NCI-H1436 (cell line): ENCODE measurements at regions not wholly inside any gene's neighbourhood (a gene's known extent, or its start where the extent isn't known, plus 50 kb on each side); places are given as distances from the start of the nearest gene placed in this dataset.
"Not testable (repeated sequence)": the region's sequence is repeated elsewhere in the genome, so short reads cannot be mapped to it uniquely, and the experiment has no call there.

Experiments used
- DNase-seq: peaks from one replicate; lab custom pipeline; 2025; lab: John Stamatoyannopoulos, UW

DNA sequence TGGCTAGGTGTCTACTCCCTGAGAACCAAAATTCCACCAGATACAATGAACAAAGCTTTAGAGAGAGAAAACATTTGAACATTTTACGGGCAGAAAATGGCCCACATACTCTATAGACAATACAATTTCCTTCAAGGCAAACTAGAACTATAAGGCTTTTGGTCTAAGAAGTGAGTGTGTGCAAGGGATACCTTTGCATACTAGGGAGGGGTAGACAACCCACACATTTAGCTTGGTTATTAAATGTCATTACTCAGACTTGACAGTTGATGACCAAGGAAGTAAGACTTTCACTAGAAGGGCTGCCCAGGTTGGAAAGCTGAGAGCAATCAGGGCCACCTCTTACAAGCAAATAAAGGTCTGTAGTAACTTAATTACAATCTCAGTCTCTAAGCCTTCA lies 64.0 kb upstream of the PLEKHM1 start:
- not testable (repeated sequence) for DNase-seq

GRCh38 chr17:45558821-45559220 lies 68.3 kb upstream of the PLEKHM1 start:
- DNase-seq: not testable (repeated sequence)

DNA sequence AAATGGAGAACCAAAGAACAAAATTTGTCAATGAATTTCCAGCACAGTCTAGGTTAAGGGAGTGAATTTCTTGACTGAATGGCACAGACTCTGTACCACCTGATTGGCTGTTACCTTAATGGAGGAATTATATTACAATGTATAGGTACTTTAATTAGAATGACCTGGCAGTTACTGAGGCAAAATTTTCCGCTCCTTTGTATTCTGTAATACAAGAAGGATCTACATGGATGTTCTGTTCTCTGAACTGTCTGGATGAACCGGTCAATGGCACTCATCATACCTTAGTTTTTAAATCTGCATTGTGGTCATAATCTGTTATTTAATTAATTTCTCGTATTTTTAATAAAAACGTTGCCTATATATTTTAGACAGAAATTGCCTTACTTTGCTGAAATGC lies 72.3 kb upstream of the PLEKHM1 start:
- not testable (repeated sequence) for DNase-seq

- DNase-seq: not testable (repeated sequence)
Measured at GRCh38 chr17:45563283-45563682, 72.8 kb upstream of the PLEKHM1 start.

- DNase-seq: not testable (repeated sequence)
Measured at GRCh38 chr17:45568275-45568674, 77.8 kb upstream of the PLEKHM1 start.

- not testable (repeated sequence) for DNase-seq
Measured at GRCh38 chr17:45573326-45573725, 82.8 kb upstream of the PLEKHM1 start.

DNA sequence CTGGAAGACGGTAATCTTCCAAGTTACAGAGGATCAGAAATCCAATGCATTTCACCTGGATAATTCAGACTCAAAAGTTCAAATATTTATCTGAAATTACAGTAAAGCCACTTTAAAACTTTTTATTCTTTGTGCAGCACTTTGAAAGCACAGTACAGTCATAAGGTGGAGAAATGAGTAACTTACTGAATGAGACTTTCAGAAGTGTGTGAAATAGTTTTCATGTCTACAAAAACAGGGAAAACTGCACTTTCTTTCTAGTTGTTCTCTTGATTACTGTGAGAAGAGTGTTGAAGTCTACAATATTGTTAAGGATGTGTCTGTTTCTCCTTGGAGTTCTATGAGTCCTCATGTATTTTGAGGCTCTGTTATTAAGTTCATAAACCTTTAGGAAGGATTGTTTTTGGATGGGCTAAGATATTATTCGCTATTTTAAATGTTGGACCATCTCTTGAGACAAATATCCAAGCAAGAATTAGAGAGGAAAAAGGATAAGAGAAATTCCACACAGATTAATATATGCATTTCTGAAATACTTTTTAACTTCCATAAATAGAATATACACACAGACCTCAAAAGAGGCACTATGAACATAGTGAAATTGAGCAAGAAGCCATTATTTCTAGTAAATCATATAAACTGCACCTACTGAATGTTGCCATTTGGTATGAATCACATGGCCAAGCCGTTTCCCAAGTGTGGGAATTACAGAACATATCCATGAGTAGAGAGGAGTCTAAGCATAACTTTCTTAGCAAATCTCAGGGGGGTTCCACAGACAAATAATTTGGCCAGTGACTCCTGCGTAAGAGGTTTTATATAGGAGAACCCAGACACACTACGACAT lies 83.6 kb upstream of the PLEKHM1 start:
- DNase-seq: no peak

DNA sequence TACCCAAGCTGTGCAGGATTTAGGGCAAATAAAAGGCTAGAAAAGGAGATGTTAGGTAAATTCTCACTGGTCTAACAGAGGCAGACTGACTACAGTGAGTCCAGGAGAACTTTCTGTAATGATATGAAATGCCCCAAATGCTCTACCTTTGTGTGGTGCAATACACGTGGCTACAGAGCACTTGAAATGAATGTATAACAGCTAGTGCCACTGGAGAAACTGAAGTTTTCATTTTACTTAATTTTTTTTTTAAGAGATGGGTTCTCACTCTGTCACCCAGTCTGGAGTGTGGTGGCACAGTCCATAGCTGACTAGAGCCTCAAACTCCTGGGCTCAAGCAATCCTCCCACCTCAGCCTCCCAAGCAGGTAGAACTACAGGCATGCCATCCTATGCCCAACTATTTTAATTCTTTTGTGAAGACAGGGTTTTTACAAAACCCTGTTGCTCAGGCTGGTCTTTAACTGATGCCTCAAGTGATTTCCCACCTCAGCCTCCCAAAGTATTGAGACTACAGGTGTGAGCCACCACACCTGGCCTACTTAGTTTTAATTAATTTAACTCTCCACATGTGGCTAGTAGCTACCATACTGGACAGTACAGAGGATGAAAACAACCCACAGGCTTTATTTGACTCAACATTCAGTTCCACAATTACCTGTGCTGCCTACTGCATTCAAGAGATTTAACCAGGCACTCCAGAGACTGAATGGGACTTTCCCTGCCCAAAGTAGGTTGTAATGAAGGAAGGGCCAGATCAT lies 84.8 kb upstream of the PLEKHM1 start:
- DNase-seq: no peak

- not testable (repeated sequence) for DNase-seq
Measured at GRCh38 chr17:45576527-45577307, 86.2 kb upstream of the PLEKHM1 start.

DNA sequence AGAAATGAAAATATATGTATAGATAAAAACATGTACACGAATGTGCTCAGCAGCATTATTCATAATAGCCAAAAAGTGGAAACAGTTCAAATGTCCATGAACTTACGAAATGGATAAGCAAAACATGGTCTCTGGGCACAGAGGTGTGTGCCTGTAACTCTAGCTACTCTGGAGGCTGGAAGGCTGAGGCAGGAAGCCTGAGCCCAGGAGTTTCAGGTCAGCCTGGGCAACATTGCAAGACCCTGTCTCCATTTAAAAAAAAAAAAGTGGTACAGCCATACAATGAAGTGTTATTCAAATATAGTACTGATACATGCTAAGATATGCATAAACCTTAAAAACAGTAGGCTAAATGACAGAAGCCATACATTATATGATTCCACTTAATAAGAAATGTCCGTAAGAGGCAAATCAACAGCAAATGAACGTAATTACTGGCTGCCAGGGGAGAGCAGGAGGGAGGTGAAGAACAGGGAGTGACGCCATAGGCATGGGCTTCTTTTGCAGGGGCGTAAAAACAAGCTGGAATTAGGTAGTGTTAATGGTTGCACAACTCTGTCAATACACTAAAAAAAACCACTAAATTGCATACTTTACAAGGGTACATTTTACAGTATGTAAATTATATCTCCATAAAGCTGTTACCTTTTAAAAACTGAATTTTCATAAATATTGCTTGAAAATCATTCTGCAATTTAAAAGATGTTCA lies 87.2 kb upstream of the PLEKHM1 start:
- DNase-seq: no peak

DNA sequence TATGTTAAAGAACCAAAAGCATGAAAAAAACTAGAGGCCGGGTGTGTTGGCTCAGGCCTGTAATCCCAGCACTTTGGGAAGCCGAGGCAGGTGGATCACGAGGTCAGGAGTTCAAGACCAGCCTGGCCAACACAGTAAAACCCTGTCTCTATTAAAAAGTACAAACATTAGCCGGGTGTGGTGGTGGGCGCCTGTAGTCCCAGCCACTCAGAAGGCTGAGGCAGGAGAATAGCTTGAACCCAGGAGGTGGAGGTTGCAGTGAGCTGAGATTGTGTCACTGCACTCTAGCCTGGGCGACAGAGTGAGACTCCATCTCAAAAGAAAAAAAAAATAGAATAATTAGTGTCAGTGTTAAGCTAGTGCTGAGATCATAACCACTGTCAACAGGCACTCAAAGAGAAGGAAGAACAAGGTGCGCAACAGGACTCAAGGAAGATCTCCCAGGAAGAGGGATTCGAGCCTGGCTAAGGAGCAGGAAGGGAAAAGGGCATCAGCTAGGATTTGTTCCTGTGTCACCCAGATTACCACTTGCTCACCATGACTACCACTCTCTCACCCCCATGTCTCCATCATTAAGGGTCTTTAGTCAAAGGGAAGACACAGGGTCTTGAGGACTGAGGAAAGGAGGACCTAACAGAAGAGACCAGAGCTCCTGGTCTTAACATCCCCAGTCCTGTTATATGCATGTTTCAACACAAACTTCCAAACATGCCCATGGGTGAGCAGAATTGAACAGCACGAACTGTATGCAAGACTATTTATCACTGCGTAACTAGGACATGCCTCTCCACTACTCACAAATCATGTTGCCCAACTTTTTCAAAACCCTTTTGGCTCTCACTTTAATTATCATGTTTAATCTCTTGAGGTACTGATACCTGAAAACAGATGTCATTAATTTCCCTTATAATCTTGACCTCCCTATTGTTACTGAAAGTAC lies 88.3 kb upstream of the PLEKHM1 start:
- DNase-seq: no peak

DNA sequence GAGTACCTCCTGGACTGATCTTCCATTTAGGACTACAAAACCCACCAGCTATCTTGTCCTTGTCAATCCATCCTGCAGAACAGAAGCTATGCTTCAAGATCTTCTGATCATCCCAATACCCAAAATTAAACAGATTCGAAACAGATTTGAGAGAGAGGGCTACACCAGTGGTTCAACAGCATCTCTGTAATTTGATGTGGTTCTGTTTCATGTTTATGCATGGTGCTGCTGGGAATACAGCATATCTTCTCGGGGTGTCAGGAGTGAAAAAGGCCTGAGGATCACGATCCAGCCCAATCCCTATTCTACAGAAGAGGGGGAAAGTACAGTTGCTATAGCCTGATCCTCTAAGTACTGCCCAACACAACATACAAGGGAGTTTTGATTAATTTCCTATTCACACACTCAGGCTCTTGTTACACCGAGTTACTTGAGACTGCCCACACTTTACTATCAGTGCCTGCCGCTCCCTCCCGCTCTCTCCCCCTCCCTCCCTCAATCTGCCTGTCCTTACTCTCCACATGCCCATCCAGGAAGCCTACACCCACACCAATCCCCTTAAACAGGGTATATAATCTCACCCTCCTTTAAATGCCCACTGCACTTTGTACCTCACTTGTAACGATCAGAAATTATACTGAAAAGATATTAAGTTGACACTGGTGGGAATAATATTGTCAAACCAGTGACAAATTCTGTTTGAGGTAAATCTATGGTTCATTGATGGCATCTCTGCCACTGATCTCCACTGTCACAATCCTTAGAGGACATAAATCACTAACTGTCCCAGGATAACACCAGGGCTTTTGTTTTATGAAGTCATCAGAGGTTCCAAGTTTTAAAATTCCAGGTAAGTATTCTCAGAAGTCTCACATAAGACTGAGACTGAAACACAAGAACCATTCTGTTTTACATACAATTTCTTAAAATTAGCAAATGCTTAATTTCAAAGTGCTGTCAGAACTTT lies 89.3 kb upstream of the PLEKHM1 start:
- DNase-seq: no peak

DNA sequence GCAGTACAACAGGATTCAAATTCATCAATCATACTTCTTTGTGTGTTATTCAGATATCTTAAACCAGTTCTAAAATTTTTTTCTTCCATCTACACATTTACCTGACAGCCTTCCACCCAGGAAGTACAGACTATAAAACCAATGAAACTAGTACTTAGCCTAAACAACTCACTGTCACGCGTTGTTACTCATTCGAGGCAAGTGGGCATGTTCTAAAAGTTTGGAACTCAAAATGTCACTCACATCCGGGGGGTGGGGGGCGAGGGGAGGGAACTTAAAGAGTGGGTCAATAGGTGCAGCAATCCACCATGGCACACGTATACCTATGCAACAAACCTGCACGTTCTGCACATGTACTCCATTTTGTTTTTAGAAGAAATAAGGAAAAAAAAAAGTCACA lies 90.4 kb upstream of the PLEKHM1 start:
- no peak for DNase-seq

- no peak for DNase-seq
Measured at GRCh38 chr17:45581860-45582259, 91.3 kb upstream of the PLEKHM1 start.

DNA sequence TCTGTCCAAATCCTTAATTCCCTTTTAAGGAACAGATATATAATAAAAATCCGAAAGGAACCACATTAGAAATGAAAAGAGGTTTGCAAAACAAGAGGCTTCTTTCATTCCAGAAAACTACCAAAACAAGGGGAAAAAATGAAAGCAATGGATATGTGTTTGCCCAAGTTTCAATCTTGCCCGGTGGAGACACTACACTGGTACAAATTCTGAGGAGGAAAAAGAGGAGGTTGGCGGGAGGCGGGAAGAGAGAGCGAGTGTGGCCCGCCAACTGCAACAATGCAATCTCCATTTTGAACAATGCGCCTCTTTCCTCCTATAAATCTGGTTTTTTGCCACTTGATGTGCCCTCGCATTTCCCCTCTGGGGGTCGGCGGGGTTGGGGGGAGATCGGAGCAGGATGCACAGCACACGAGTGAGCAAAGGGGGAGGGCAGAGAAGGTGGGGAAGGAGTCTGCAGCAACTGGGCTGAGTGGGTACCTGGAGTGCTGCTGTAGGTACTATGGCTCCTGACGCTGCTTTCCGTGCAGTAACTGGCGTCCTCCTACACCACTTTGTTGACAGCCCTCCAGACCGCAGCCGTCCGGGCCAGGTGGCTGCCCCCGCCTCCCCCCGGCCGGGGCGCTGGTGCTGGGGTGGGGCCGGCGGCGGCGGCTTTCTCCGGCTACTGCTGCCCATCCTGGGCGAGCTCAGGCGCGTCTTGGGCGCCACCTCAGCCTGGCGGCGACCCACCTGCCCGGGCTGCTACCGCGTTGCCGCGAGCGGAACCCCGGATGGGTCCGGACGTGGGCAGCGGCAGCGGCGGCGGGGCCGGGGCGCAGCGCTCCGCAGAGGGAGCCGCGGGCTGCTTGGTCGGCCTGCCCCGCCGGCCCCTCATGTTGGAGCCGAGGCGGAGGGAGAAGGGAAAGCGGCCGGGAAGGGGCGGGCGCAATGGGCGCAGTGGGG lies 93.8 kb upstream of the PLEKHM1 start:
- no peak for DNase-seq

- not testable (repeated sequence) for DNase-seq
Measured at GRCh38 chr17:45585037-45585733, 94.7 kb upstream of the PLEKHM1 start.

DNA sequence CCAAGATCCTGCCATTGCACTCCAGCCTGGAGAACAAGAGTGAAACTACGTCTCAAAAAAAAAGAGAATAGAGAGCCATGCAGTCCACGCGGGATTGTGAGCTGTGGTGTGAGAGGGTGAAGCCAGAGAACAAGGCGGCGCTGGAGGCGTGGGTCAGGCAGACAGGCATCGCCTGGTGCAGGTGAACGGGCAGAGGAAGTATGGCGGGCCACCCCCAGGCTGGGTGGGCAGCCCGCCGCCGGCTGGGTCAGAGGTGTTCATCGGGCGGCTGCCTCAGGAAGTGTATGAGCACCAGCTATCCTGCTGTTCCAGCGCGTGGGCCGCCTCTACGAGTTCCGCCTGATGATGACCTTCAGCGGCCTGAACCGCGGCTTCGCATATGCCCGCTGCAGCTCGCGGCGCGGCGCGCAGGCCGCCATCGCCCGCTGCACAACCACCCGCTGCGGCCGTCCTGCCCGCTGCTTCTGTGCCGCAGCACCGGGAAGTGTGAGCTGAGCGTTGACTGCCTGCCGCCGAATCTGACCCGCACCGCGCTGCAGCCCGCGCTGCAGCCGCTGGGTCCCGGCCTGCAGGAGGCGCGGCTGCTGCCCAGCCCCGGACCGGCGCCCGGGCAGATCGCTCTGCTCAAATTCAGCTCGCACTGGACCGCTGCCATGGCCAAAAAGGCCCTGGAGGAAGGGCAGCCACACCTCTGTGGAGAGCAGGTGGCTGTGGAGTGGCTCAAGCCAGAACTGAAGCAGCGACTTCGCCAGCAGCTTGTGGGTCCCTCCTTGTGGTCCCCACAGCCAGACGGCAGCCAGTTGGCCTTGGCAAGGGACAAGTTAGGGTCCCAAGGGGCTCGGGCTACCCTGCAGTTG lies 95.5 kb upstream of the PLEKHM1 start:
- DNase-seq: not testable (repeated sequence)
